GM12891 (cell line): ENCODE measurements at regions not wholly inside any gene's neighbourhood (a gene's known extent, or its start where the extent isn't known, plus 50 kb on each side); places are given as distances from the start of the nearest gene placed in this dataset.

ENCODE experiments used
- DNase-seq: peaks from one replicate; pipeline ENCODE4 v3.0.0; 2011; ENCODE audit warnings: low spot score; ENCODE audit not compliant: insufficient read length
- FAIRE-seq: peaks from 2 replicates; lab custom pipeline; 2011; peaks lifted over from hg19 to GRCh38; lab: Jason Lieb, UNC
- PAX5 ChIP-seq: IDR thresholded peaks from 2 replicates; pipeline ENCODE4 v1.6.1; 2011; ENCODE audit warnings: low read length, moderate library complexity, mild to moderate bottlenecking; ENCODE audit not compliant: insufficient read depth, severe bottlenecking
- POLR2A ChIP-seq: IDR thresholded peaks from 2 replicates; pipeline ENCODE4 v1.6.1; 2011; ENCODE audit warnings: low read depth, low read length, control low read depth
- POLR2AphosphoS5 ChIP-seq: IDR thresholded peaks from 2 replicates; pipeline ENCODE4 v1.6.1; 2011; ENCODE audit warnings: low read depth, low read length, control low read depth
- POU2F2 ChIP-seq: IDR thresholded peaks from 2 replicates; pipeline ENCODE4 v1.6.1; 2011; ENCODE audit warnings: low read depth, mild to moderate bottlenecking, control low read depth, low read length, moderate library complexity
- SPI1 ChIP-seq: IDR thresholded peaks from 2 replicates; pipeline ENCODE4 v1.6.1; 2011; ENCODE audit warnings: low read depth, low read length, control low read depth
- TAF1 ChIP-seq: IDR thresholded peaks from 2 replicates; pipeline ENCODE4 v1.6.1; 2011; ENCODE audit warnings: low read depth, low read length, control low read depth

GRCh38 chr7:91338226-91339020, 74.2 kb downstream of the FZD1 start:
- TF ChIP-seq POU2F2: no peak
- no peak for TF ChIP-seq SPI1
- TF ChIP-seq POLR2A: no peak
- no peak for TF ChIP-seq TAF1
- no peak for TF ChIP-seq POLR2AphosphoS5
- no peak for TF ChIP-seq PAX5
- DNase-seq (no peak), FAIRE-seq (no peak)

GRCh38 chr7:91342346-91342745, 78.1 kb downstream of the FZD1 start:
- FAIRE-seq: no peak
- TF ChIP-seq PAX5: no peak
- no peak for TF ChIP-seq SPI1
- no peak for TF ChIP-seq POU2F2
- no peak for TF ChIP-seq TAF1
- no peak for TF ChIP-seq POLR2A
- TF ChIP-seq POLR2AphosphoS5: no peak
- DNase-seq: no peak

DNA sequence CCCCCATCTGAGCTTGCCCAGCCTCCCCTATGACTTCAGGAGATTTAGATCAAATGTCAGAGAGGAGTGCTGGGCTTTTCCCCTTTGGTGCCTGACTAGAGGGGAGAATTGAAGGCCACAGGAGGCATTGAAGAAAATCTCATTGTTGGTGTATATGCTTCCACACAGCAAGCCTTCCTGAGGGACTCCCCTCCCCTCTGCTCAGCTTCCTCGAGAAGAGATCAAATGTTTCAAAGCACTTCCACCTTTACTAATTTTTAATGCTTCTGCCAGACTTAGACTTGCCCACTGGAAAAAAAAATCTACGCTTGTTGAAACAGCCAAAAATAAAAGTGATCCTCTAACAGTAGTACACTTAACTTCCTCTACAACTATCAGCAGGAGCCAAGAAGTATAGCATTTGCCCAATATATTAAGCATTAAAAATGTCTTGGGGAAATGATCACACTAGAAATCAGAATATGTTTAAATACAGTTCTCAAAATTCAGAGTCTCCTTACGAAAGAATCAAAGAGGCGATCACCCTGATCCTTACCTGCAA, 79.3 kb downstream of the FZD1 start:
- DNase-seq (no peak), FAIRE-seq (no peak)
- no peak for TF ChIP-seq TAF1
- TF ChIP-seq POLR2AphosphoS5: no peak
- TF ChIP-seq SPI1: no peak
- no peak for TF ChIP-seq PAX5
- no peak for TF ChIP-seq POLR2A
- no peak for TF ChIP-seq POU2F2

- DNase-seq: no peak
- no peak for FAIRE-seq
- TF ChIP-seq TAF1 (no peak), SPI1 (no peak), PAX5 (no peak), POLR2AphosphoS5 (no peak), POU2F2 (no peak), POLR2A (no peak)
Measured at GRCh38 chr7:91343996-91344629, 79.9 kb downstream of the FZD1 start.

- no peak for FAIRE-seq
- TF ChIP-seq POLR2AphosphoS5 (no peak), SPI1 (no peak), TAF1 (no peak), POU2F2 (no peak), POLR2A (no peak), PAX5 (no peak)
Measured at GRCh38 chr7:91344911-91345310, 80.7 kb downstream of the FZD1 start.

GRCh38 chr7:91345449-91345848, 81.2 kb downstream of the FZD1 start:
- DNase-seq (no peak), FAIRE-seq (no peak)
- TF ChIP-seq SPI1: no peak
- TF ChIP-seq TAF1: no peak
- no peak for TF ChIP-seq POLR2AphosphoS5
- no peak for TF ChIP-seq POU2F2
- no peak for TF ChIP-seq PAX5
- no peak for TF ChIP-seq POLR2A

More at GRCh38 chr7:91344911-91345310, 80.7 kb downstream of the FZD1 start:
- no peak for DNase-seq

DNA sequence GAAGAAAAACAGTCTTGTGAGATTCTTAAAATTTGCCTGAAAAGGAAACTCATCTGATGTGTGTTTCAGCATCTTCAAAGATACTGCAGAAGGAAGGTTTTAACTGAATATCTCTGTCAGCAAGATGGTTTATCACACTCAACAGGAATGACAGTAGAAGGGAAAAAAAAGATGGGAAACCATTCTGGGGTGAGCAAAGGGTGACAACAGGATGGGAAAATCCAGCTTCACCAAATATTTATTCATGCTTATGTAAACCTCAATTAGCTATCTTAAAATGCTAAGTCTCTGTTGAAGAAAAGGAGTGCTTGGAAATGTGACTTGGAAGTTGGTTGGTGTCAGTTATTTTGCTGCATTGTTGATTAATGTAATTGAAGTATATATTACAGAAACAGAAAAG, 82.2 kb downstream of the FZD1 start:
- no peak for FAIRE-seq
- TF ChIP-seq PAX5: no peak
- DNase-seq: no peak

GRCh38 chr7:91347290-91347689, 83.1 kb downstream of the FZD1 start:
- DNase-seq: no peak
- TF ChIP-seq TAF1 (no peak), SPI1 (no peak), PAX5 (no peak), POU2F2 (no peak), POLR2AphosphoS5 (no peak), POLR2A (no peak)
- FAIRE-seq: no peak

DNA sequence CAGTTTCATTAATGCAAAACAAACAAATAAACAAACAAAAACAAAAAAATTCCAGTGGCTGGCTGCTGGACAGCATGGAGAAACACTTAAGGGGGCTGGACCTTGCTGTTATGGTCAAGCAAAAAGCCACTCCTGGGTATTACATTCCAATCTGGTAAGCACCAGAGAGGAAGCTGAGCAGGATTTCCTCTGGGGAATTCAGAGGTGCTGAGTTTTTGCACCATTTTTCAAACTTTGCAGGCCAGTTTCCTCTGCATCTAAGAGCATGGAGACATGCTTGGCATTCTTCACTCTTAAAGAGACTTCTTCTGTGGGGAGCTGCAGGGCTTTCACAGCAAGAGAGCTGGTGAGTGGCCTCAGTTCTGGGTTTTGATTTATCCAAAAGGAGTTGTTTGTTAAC, 84.5 kb downstream of the FZD1 start:
- DNase-seq (no peak), FAIRE-seq (no peak)
- no peak for TF ChIP-seq POLR2AphosphoS5
- no peak for TF ChIP-seq TAF1

DNA sequence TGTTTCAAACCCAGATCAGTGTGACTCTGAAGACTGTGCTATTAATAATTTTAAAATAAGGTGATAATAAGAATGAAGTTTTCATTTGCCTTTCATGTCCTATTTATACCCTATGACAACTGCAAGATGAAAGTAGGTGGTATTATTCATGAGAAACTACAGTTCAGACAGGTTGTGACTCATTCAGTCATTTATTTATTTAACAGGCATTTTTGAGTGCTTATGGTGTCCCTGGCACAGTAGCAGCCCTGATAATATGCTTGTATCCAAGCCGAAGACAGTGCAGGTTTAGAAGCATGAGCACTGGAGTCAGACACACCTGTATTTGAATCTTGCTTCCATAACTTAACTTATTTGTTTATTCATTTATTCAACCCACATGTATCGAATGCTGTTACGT, 87.1 kb downstream of the FZD1 start:
- TF ChIP-seq POU2F2: no peak
- TF ChIP-seq POLR2A: no peak
- TF ChIP-seq TAF1: no peak
- no peak for TF ChIP-seq SPI1
- no peak for TF ChIP-seq POLR2AphosphoS5
- no peak for TF ChIP-seq PAX5
- DNase-seq: no peak
- FAIRE-seq: no peak

DNA sequence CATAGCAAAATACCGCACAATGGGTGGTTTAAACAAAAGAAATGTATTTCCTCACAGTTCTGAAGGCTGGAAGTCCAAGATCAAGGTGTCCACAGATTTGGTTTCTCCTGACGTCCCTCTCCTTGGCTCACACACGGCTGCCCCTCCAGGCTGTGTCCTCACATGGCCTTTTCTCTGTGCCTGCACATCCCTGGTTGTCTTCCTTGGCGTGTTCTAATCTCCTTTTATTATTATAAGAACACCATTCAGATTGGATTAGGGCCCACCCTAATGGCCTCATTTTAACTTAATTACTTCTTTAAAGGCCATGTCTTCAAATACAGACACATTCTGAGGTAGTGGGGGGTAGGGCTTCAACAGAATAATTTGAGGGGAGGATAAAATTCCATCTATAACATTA, 87.9 kb downstream of the FZD1 start:
- TF ChIP-seq POU2F2 (no peak), SPI1 (no peak), PAX5 (no peak)
- DNase-seq: no peak
- no peak for FAIRE-seq

DNA sequence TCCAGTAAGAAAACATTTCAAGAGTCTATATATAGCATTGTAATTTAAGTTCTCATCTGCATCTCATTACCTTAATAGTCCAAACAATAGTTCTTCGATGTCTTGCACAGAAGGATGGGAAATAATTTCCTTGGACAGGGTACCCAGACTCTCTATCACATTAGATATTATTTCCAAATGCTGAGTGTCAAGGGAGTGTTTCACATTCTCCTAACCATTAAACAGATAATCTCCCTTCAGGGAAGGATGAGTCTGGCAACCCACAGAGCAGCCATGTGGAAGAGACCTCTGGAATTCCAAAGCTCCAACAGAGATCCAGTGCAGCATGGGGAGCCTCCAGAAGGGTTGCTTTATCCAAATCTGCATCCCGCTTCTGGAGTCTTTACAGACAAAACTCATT, 89.6 kb downstream of the FZD1 start:
- DNase-seq (no peak), FAIRE-seq (no peak)
- TF ChIP-seq PAX5 (no peak), POLR2A (no peak), POU2F2 (no peak), TAF1 (no peak), POLR2AphosphoS5 (no peak), SPI1 (no peak)
